Peyer's patch (tissue), 4 donors: ENCODE measurements at regions not wholly inside any gene's neighbourhood (a gene's known extent, or its start where the extent isn't known, plus 50 kb on each side); places are given as distances from the start of the nearest gene placed in this dataset.

Source experiments
- DNase-seq, 3 donors: peaks; one replicate each; pipeline ENCODE4 v3.0.0-alpha.2; 2017 to 2019
- H3K27ac ChIP-seq, 4 donors: fragments of 200-600 bp; sonication (generic); one replicate each; pipeline ENCODE4 v1.5.1; 2016 to 2019
- H3K27me3 ChIP-seq, 2 donors: fragments of 200-600 bp; sonication (generic); one replicate each; pipeline ENCODE4 v1.5.1; 2019
- H3K36me3 ChIP-seq, 3 donors: fragments of 200-600 bp; sonication (generic); one replicate each; pipeline ENCODE4 v1.5.1; 2016 to 2019
- H3K4me1 ChIP-seq, 4 donors: fragments of 200-600 bp; sonication (generic); one replicate each; pipeline ENCODE4 v1.5.1; 2016 to 2019
- H3K4me3 ChIP-seq, 4 donors: fragments of 200-600 bp; sonication (generic); 1 replicate in 3 of 4; 2 replicates in 1 of 4; pipeline ENCODE4 v1.5.1; 2016 to 2019; ENCODE audit warnings: mild to moderate bottlenecking in 1 of 4
- H3K9me3 ChIP-seq, 4 donors: fragments of 200-600 bp; sonication (generic); one replicate each; pipeline ENCODE4 v1.5.1; 2016 to 2019; ENCODE audit warnings: mild to moderate bottlenecking in 1 of 4
- POLR2A ChIP-seq, 2 donors: fragments of 450-650 bp; IDR thresholded peaks; one replicate each; pipeline ENCODE4 v1.5.1; 2017; ENCODE audit warnings: antibody characterized with exemption in 2 of 2, mild to moderate bottlenecking in 2 of 2, moderate library complexity in 2 of 2
- TF ChIP-seq, protein P1 (sequence below), 6 experiments: fragments of 450-650 bp in 4 of 6; fragments of 200-600 bp in 2 of 6; sonication (generic) in 1 of 6; IDR thresholded peaks; one replicate each; pipeline ENCODE4 v1.5.1; 2017 to 2019; ENCODE audit warnings: antibody characterized with exemption in 6 of 6, mild to moderate bottlenecking in 3 of 6, moderate library complexity in 1 of 6

DNA sequence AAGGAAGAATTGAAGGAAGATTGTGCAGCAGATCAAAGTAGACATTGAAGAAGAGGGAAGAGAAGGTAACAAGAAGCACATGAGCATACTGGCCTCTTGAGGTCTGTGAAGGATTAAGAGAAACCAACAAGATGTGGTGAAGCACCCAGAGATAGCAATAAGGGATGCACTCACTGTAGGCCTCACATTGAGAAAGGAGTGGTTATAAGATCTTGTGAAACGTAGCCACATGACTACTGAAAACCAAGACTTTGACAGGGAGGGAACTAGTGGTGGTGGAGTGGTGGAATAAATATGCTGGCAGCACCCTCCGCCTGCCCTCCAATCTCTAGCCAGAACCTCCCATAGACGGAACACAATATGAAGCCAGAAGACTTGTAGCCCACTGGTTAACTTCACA lies 651.2 kb downstream of the DIPK2A start:
- TF ChIP-seq POLR2A (IDR thresholded peaks at IDR 0.05), result no peak
- TF ChIP-seq, protein P1, sequence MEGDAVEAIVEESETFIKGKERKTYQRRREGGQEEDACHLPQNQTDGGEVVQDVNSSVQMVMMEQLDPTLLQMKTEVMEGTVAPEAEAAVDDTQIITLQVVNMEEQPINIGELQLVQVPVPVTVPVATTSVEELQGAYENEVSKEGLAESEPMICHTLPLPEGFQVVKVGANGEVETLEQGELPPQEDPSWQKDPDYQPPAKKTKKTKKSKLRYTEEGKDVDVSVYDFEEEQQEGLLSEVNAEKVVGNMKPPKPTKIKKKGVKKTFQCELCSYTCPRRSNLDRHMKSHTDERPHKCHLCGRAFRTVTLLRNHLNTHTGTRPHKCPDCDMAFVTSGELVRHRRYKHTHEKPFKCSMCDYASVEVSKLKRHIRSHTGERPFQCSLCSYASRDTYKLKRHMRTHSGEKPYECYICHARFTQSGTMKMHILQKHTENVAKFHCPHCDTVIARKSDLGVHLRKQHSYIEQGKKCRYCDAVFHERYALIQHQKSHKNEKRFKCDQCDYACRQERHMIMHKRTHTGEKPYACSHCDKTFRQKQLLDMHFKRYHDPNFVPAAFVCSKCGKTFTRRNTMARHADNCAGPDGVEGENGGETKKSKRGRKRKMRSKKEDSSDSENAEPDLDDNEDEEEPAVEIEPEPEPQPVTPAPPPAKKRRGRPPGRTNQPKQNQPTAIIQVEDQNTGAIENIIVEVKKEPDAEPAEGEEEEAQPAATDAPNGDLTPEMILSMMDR (IDR thresholded peaks at IDR 0.05), result no peak
- no peaks in the 10 kb centered on the region for H3K36me3 ChIP-seq
- DNase-seq, result no peak

DNA sequence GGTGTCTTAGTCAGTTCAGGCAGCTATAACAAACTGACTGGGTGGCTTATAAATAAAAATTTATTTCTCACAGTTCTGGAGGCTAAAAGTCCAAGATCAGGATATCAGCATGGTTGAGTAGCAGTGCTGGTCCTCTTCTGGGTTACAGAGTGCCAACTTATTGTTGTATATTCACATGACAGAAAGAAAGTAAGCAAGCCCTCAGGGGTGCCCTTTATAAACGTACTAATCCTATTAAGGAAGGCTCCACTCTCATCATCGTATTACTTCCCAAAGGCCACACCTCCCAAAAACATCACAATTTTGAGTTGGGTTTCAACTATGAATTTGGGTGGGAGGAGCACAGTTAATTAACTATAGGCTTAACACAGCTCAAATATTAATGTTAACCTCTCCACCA lies 653.0 kb downstream of the DIPK2A start:
- Histone ChIP-seq H3K4me3 (no peak overlapping the region), H3K27me3 (no peaks in the 10 kb centered on the region), H3K4me1 (no peaks in the 10 kb centered on the region), H3K9me3 (no peaks in the 10 kb centered on the region), H3K27ac (no peak overlapping the region), H3K36me3 (no peaks in the 10 kb centered on the region)
- DNase-seq, result no peak
- TF ChIP-seq, protein P1 (IDR thresholded peaks at IDR 0.05), result no peak
- TF ChIP-seq POLR2A (IDR thresholded peaks at IDR 0.05), result no peak

More for the DNA sequence above, 651.2 kb downstream of the DIPK2A start:
- no peaks in the 10 kb centered on the region for H3K27me3 ChIP-seq
- H3K27ac ChIP-seq, result no peak overlapping the region
- H3K9me3 ChIP-seq, result no peaks in the 10 kb centered on the region
- H3K4me1 ChIP-seq, result no peaks in the 10 kb centered on the region
- no peak overlapping the region for H3K4me3 ChIP-seq

DNA sequence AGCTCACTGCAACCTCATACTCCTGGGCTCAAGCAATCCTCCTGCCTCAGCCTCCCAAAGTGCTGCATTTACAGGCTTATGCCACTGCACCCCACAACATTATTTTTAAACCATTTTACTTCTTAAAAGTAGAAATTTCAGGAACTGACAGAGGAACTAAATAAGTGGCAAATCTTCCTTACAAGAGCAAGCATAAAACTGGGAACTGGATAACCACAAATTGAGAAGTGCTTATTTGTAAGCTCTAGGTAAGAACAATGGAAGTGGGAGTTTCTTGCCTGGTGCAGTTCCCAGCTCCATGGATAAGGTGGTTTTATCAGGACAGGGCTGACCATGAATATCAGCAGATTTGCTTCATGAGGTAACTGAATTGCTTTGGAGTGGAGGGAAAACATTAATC lies 655.2 kb downstream of the DIPK2A start:
- no peaks in the 10 kb centered on the region for H3K9me3 ChIP-seq
- H3K4me1 ChIP-seq, result no peaks in the 10 kb centered on the region
- no peak for TF ChIP-seq POLR2A (IDR thresholded peaks at IDR 0.05)
- TF ChIP-seq, protein P1 (IDR thresholded peaks at IDR 0.05), result no peak
- H3K27me3 ChIP-seq, result no peaks in the 10 kb centered on the region
- DNase-seq, result no peak
- H3K4me3 ChIP-seq, result no peak overlapping the region
- no peak overlapping the region for H3K27ac ChIP-seq
- no peaks in the 10 kb centered on the region for H3K36me3 ChIP-seq

DNA sequence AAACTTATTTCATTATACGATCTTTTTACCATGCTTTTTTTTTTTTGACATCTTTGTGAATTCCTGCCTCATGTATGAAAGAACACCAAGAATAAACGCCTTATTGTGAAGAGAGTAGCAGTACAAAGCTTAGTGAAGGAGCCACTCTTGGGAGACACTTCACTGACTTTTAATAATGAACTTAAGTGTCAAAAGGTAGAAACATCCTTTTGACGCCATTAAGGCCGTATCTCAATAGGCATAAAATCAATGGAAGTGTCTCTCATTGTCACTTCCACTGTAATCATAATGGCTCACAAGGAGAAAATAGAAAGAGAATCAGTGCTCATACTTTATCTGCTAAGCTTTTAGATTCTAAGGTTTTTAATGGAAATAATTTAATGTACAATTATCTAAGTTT lies 657.8 kb downstream of the DIPK2A start:
- no peak for DNase-seq
- Histone ChIP-seq H3K9me3 (no peaks in the 10 kb centered on the region), H3K4me3 (no peak overlapping the region), H3K36me3 (no peaks in the 10 kb centered on the region), H3K4me1 (no peaks in the 10 kb centered on the region), H3K27ac (no peak overlapping the region), H3K27me3 (no peaks in the 10 kb centered on the region)
- no peak for TF ChIP-seq POLR2A (IDR thresholded peaks at IDR 0.05)
- TF ChIP-seq, protein P1 (IDR thresholded peaks at IDR 0.05), result no peak

DNA sequence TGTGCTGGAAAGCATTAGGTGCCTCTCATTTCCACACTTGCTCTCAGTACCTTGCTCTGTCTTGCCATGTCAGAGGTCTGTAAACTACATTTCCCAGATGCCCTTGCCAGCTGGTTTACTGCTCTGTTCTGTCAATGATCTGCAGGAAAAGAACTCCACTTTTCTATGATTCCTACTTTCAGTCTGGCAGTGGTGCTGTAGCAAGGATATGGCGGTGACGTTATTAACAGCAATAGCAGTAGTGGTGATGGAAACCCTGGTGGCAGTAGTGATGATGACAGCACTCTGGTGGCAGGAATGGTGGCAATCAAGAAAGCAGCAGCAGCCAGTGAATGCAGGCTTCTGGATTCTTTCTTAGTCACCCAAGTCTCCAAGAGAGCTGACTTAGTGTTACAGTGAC lies 665.2 kb downstream of the DIPK2A start:
- H3K27me3 ChIP-seq, result no peaks in the 10 kb centered on the region
- H3K4me3 ChIP-seq, result no peak overlapping the region
- no peaks in the 10 kb centered on the region for H3K9me3 ChIP-seq
- no peak overlapping the region for H3K27ac ChIP-seq
- H3K4me1 ChIP-seq, result no peaks in the 10 kb centered on the region
- no peak for TF ChIP-seq POLR2A (IDR thresholded peaks at IDR 0.05)
- TF ChIP-seq, protein P1 (IDR thresholded peaks at IDR 0.05), result no peak
- H3K36me3 ChIP-seq, result no peaks in the 10 kb centered on the region
- DNase-seq, result no peak

DNA sequence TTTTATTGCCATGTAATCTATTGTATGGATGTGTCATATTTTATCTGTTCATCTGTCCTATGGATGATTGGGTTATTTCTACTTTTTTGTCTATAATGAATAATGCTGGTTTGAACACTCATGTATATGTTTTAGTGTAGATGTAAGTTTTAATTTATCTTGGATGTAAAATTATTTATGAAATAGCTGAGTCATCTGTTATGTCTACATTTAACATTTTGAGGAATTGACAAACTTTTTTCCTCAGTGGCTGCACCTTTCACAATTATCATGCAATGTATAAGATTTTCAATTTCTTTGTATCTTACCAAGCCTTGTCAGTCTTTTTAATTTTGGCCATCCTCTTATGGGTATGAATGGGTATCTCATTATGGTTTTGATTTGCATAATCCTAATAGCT lies 666.4 kb downstream of the DIPK2A start:
- TF ChIP-seq POLR2A (IDR thresholded peaks at IDR 0.05), result no peak
- TF ChIP-seq, protein P1 (IDR thresholded peaks at IDR 0.05), result no peak
- Histone ChIP-seq H3K4me3 (no peak overlapping the region), H3K27ac (no peak overlapping the region), H3K9me3 (no peaks in the 10 kb centered on the region), H3K27me3 (no peaks in the 10 kb centered on the region), H3K4me1 (no peaks in the 10 kb centered on the region), H3K36me3 (no peaks in the 10 kb centered on the region)
- no peak for DNase-seq
